Heart left ventricle (tissue), 16 donors: ENCODE measurements at regions not wholly inside any gene's neighbourhood (a gene's known extent, or its start where the extent isn't known, plus 50 kb on each side); places are given as distances from the start of the nearest gene placed in this dataset.

Source experiments
- ATAC-seq, 4 donors: fragments of 200-7000 bp; cut with Tn5 transposase; one replicate each; pipeline ENCODE4 v1.9.1; 2020 to 2022; ENCODE audit warnings: moderate library complexity in 4 of 4, mild to moderate bottlenecking in 3 of 4, moderate number of reproducible peaks in 1 of 4
- DNase-seq, 5 donors: peaks; one replicate each; pipeline ENCODE4 v3.0.0-alpha.2; 2020
- H3K27ac ChIP-seq, 12 donors: fragments of 200-600 bp; sonication (generic) in 4 of 12; one replicate each; pipeline versions ENCODE4 v1.5.0 to v1.8.0; 2016 to 2022; ENCODE audit warnings: mild to moderate bottlenecking in 2 of 12
- H3K27me3 ChIP-seq, 9 donors: fragments of 200-600 bp; sonication (generic) in 2 of 9; one replicate each; pipeline versions ENCODE4 v1.5.1 to v1.8.0; 2016 to 2022; ENCODE audit warnings: mild to moderate bottlenecking in 3 of 9
- H3K36me3 ChIP-seq, 9 donors: fragments of 200-600 bp; sonication (generic) in 2 of 9; one replicate each; pipeline versions ENCODE4 v1.5.0 to v1.8.0; 2018 to 2022; ENCODE audit warnings: mild to moderate bottlenecking in 2 of 9
- H3K4me1 ChIP-seq, 12 donors: fragments of 200-600 bp; sonication (generic) in 4 of 12; one replicate each; pipeline versions ENCODE4 v1.5.0 to v1.8.0; 2016 to 2022; ENCODE audit warnings: mild to moderate bottlenecking in 3 of 12
- H3K4me3 ChIP-seq, 12 donors: fragments of 200-600 bp; sonication (generic) in 4 of 12; one replicate each; pipeline versions ENCODE4 v1.5.0 to v1.8.0; 2017 to 2022; ENCODE audit warnings: mild to moderate bottlenecking in 9 of 12, moderate library complexity in 4 of 12
- H3K9me3 ChIP-seq, 12 donors: fragments of 200-600 bp; sonication (generic) in 4 of 12; one replicate each; pipeline versions ENCODE4 v1.5.0 to v1.8.0; 2016 to 2022; ENCODE audit warnings: mild to moderate bottlenecking in 1 of 12
- POLR2A ChIP-seq, 2 donors: fragments of 450-650 bp; IDR thresholded peaks; one replicate each; pipeline ENCODE4 v1.6.1; 2017; ENCODE audit warnings: antibody characterized with exemption in 2 of 2, mild to moderate bottlenecking in 2 of 2, moderate library complexity in 2 of 2
- WGBS, 4 donors: extraction: QIAGEN DNeasy Blood & Tissue Kit in 2 of 4; methylation state at CpG; one replicate each; pipeline versions ENCODE4 v1.1.5 to v1.1.7; 2013 to 2018; 5-methylcytosine and 5-hydroxymethylcytosine counted together
- intact Hi-C, 10 donors: fragments of 100-400 bp; cut with DNase I; formaldehyde crosslinking; loops; one replicate each; pipeline versions ENCODE4 v1.11.1 to v1.14.2; 2022
- TF ChIP-seq, protein P1 (sequence below), 12 donors: fragments of 200-600 bp; sonication (generic) in 4 of 12; IDR thresholded peaks; one replicate each; pipeline versions ENCODE4 v1.5.0 to v1.8.0; 2018 to 2022; ENCODE audit warnings: antibody characterized with exemption in 12 of 12, mild to moderate bottlenecking in 5 of 12
- donor health status: ischemic (EF 13 %, LVEDD 7.1; RV severe dilation, severe dysfunction).
- donor health status: healthy with polysubstance abuse.
- donor health status: DM: no; HTN: yes; CAD: no.
- donor health status: DM: no; HTN: no; CAD: no.
- donor health status: ischemic (EF 25% LVEDD 6.9; RV normal size, moderate dysfunction).
- donor health status: ischemic (EF 25% LVEDD 5.7; RV mildly dilated, moderate dysfunction).
- donor health status: healthy.
- donor health status: DM: yes; HTN: yes; CAD: no.
- donor health status: ischemic (EF 35%, LVEDD 5.7; RV mildly dilated, moderate dysfunction).
- donor health status: nonischemic (EF 11% LVEDD 7.7; RV severe dilation, severe dysfunction).
- donor health status: DM: yes; HTN: yes; CAD: no.
- donor health status: PGD.
- donor health status: ischemic (EF 29% LVEDD 5.4; RV normal size, mild dysfunction).
- donor health status: nonischemic (EF 23%, LVEDD 6.1; RV moderate dilation, normal function).

DNA sequence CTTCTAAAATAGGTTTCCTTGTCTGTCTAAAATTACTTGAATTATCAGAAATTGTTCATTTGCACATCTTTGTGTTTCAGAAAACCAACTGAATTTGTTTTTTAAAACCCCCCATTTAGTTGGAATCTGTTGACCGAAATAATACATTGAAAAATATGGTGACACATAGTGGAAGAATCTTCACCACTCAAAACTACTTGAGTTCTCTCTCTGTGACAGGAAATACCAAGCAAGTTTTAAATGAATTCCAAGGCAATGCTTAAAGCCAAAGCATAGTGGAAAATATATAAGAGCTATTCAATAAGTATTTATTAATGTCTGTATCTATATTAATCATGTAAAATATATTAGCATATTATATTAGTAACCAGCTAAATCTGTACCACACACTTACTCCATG, 224.9 kb upstream of the COL8A1 start:
- ATAC-seq (no peak), DNase-seq (no peak)
- 40 to 65% (median 48%) methylated on average over 1 of the region's 1 CpG for WGBS, 4 donors
- H3K4me1 ChIP-seq = peaks cover 0 to 2% (median 0%) of the 10 kb centered on the region in 12 donors
- H3K27me3 ChIP-seq = no peaks in the 10 kb centered on the region
- intact Hi-C loops = no loop called here
- TF ChIP-seq, protein P1, sequence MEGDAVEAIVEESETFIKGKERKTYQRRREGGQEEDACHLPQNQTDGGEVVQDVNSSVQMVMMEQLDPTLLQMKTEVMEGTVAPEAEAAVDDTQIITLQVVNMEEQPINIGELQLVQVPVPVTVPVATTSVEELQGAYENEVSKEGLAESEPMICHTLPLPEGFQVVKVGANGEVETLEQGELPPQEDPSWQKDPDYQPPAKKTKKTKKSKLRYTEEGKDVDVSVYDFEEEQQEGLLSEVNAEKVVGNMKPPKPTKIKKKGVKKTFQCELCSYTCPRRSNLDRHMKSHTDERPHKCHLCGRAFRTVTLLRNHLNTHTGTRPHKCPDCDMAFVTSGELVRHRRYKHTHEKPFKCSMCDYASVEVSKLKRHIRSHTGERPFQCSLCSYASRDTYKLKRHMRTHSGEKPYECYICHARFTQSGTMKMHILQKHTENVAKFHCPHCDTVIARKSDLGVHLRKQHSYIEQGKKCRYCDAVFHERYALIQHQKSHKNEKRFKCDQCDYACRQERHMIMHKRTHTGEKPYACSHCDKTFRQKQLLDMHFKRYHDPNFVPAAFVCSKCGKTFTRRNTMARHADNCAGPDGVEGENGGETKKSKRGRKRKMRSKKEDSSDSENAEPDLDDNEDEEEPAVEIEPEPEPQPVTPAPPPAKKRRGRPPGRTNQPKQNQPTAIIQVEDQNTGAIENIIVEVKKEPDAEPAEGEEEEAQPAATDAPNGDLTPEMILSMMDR (IDR thresholded peaks at IDR 0.05) = no peak
- TF ChIP-seq POLR2A (IDR thresholded peaks at IDR 0.05) = no peak
- no peaks in the 10 kb centered on the region for H3K9me3 ChIP-seq
- H3K36me3 ChIP-seq = no peaks in the 10 kb centered on the region
- no peak overlapping the region for H3K27ac ChIP-seq
- H3K4me3 ChIP-seq = no peak overlapping the region

DNA sequence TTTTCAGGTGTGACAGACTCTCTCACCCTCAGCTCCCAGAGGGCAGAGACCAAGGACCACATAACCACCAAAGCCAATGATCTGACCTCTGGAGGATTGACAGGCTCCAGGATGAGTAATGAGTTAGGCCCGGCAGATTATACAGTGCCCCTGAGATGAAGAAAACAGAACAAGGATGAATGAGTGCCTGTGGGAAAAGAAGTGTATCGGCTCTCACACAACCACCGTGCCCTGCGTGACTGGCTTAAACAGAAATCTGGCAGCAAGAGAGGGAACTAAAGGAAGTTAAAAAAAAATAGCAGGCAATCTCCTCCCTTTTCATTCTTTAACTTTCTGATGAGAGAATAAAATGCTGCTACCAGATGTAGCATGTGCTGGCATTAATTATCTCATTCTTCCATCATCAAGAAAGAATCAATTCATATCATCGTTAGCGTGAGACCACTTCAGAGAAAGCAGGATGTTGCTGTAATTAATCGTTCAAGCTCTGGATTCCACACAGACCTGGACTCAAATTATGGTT, 227.5 kb upstream of the COL8A1 start:
- TF ChIP-seq, protein P1 (IDR thresholded peaks at IDR 0.05) = no peak
- no peak for TF ChIP-seq POLR2A (IDR thresholded peaks at IDR 0.05)
- no peak overlapping the region for H3K4me3 ChIP-seq
- H3K9me3 ChIP-seq = no peaks in the 10 kb centered on the region
- peaks cover 0 to 2% (median 0%) of the 10 kb centered on the region in 12 donors for H3K4me1 ChIP-seq
- intact Hi-C loops = no loop called here
- no peaks in the 10 kb centered on the region for H3K36me3 ChIP-seq
- 36 to 49% (median 42%) methylated on average over 7 of the region's 7 CpGs for WGBS, 4 donors
- DNase-seq = no peak
- H3K27me3 ChIP-seq = no peaks in the 10 kb centered on the region
- H3K27ac ChIP-seq = no peak overlapping the region
- ATAC-seq = no peak

DNA sequence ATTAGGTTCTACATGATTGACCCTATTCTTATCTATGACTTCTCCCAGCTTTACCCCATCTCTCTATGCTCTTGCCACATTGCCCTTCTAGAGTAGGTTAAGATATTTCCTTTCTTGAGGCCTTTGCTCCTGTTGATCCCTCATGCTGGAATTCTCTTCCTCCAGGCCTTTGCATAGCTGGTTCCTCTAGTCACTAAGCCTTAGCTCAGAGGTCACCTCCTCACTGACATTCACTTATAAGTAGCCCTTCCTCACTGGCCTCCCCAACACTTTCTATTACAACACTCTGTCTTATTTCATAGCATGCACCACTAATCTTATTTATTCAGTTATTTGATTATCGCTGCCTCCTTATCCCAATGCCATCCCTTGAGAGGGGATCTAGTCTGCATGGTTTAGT, 228.4 kb upstream of the COL8A1 start:
- DNase-seq (no peak), ATAC-seq (no peak)
- H3K36me3 ChIP-seq = no peaks in the 10 kb centered on the region
- H3K9me3 ChIP-seq = no peaks in the 10 kb centered on the region
- H3K27me3 ChIP-seq = no peaks in the 10 kb centered on the region
- intact Hi-C loops = no loop called here
- H3K27ac ChIP-seq = no peak overlapping the region
- TF ChIP-seq POLR2A (IDR thresholded peaks at IDR 0.05) = no peak
- TF ChIP-seq, protein P1 (IDR thresholded peaks at IDR 0.05) = no peak
- H3K4me3 ChIP-seq = no peak overlapping the region
- peaks cover 0 to 2% (median 0%) of the 10 kb centered on the region in 12 donors for H3K4me1 ChIP-seq
- 94 to 98% (median 96%) methylated on average over 1 of the region's 1 CpG for WGBS, 4 donors

DNA sequence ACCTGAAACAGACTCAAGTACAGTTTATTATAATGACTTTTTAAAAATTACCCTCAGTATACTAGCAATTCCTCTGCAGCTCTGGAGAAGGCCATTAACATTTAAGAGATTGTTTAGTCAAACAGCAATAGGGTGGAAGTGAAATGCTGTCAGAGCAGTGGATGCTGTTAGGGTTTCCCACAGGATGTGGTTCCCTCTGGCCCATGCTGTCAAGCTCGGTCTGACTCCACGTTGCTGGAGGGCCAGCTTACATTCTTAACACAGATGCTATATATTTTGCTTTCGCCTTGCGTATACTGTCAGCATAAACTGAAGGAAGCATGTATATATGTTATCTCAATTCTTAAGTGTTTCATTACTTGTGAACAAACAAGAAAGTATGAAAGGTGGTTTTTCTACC, 231.1 kb upstream of the COL8A1 start:
- no peak for DNase-seq
- peaks cover 0 to 2% (median 0%) of the 10 kb centered on the region in 12 donors for H3K4me1 ChIP-seq
- no peaks in the 10 kb centered on the region for H3K36me3 ChIP-seq
- TF ChIP-seq, protein P1 (IDR thresholded peaks at IDR 0.05) = no peak
- TF ChIP-seq POLR2A (IDR thresholded peaks at IDR 0.05) = no peak
- no peaks in the 10 kb centered on the region for H3K9me3 ChIP-seq
- ATAC-seq = no peak
- intact Hi-C loops = no loop called here
- H3K27ac ChIP-seq = no peak overlapping the region
- 71 to 77% (median 74%) methylated on average over 4 of the region's 4 CpGs for WGBS, 4 donors
- H3K27me3 ChIP-seq = no peaks in the 10 kb centered on the region
- H3K4me3 ChIP-seq = no peak overlapping the region
